Activated naive CD8-positive, alpha-beta T cell treated with anti-CD3 and anti-CD28 coated beads for 36 hours (primary cell): ENCODE measurements at regions not wholly inside any gene's neighbourhood (a gene's known extent, or its start where the extent isn't known, plus 50 kb on each side); places are given as distances from the start of the nearest gene placed in this dataset.
"Not testable (repeated sequence)": the region's sequence is repeated elsewhere in the genome, so short reads cannot be mapped to it uniquely, and the experiment has no call there.

Experiments
- DNase-seq: peaks from one replicate; pipeline ENCODE4 v3.0.0; 2021
- H3K27ac Mint-ChIP-seq: one replicate; pipeline ENCODE4 v1.8.0; 2022; ENCODE audit warnings: mild to moderate bottlenecking, moderate library complexity, mixed read lengths
- H3K27me3 Mint-ChIP-seq: one replicate; pipeline ENCODE4 v1.8.0; 2022; ENCODE audit warnings: mild to moderate bottlenecking, mixed read lengths
- H3K36me3 Mint-ChIP-seq: one replicate; pipeline ENCODE4 v1.8.0; 2021; ENCODE audit warnings: mild to moderate bottlenecking, mixed read lengths
- H3K4me1 Mint-ChIP-seq: one replicate; pipeline ENCODE4 v1.8.0; 2021; ENCODE audit warnings: mixed read lengths
- H3K4me3 Mint-ChIP-seq: one replicate; pipeline ENCODE4 v1.8.0; 2022; ENCODE audit warnings: mild to moderate bottlenecking, moderate library complexity, mixed read lengths
- H3K9me3 Mint-ChIP-seq: one replicate; pipeline ENCODE4 v1.8.0; 2022; ENCODE audit warnings: mixed read lengths

DNA sequence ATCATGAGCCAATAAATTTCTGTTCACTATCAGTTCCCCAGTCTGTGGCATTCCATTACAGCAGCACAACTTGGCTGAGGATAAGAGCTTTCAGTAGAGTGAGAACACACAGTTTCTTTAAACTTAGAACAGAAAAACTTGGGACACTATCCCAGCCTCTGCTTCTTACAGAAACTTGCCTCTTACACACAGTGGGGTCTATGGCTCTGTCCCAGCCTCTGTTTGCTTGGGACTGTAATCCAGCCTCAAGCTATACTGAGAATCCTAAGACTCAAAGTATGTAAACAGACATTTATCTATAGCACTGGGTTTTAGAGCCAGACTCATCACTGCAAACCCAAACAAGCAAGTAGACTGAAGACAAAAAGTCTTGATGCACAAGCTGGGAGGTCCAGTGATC lies 355.8 kb upstream of the VSTM2A start:
- Mint-ChIP-seq H3K9me3 (peaks cover 23% of the 10 kb centered on the region), H3K4me3 (no peak overlapping the region), H3K4me1 (no peaks in the 10 kb centered on the region), H3K27me3 (no peaks in the 10 kb centered on the region), H3K27ac (no peak overlapping the region), H3K36me3 (no peaks in the 10 kb centered on the region)
- DNase-seq = no peak

- Mint-ChIP-seq H3K36me3 (no peaks in the 10 kb centered on the region), H3K4me3 (no peak overlapping the region), H3K27ac (no peak overlapping the region), H3K4me1 (no peaks in the 10 kb centered on the region), H3K27me3 (no peaks in the 10 kb centered on the region), H3K9me3 (peaks cover 19% of the 10 kb centered on the region)
- DNase-seq = no peak
Observed at GRCh38 chr7:54187886-54188685, 354.1 kb upstream of the VSTM2A start.

GRCh38 chr7:54188843-54189242 lies 353.3 kb upstream of the VSTM2A start:
- no peak overlapping the region for H3K27ac Mint-ChIP-seq
- H3K27me3 Mint-ChIP-seq = no peaks in the 10 kb centered on the region
- peaks cover 18% of the 10 kb centered on the region for H3K9me3 Mint-ChIP-seq
- no peaks in the 10 kb centered on the region for H3K4me1 Mint-ChIP-seq
- no peak for DNase-seq
- no peaks in the 10 kb centered on the region for H3K36me3 Mint-ChIP-seq
- no peak overlapping the region for H3K4me3 Mint-ChIP-seq

- H3K9me3 Mint-ChIP-seq = peaks cover 17% of the 10 kb centered on the region
- H3K4me1 Mint-ChIP-seq = no peaks in the 10 kb centered on the region
- no peak overlapping the region for H3K27ac Mint-ChIP-seq
- H3K4me3 Mint-ChIP-seq = no peak overlapping the region
- no peak for DNase-seq
- no peaks in the 10 kb centered on the region for H3K36me3 Mint-ChIP-seq
- H3K27me3 Mint-ChIP-seq = no peaks in the 10 kb centered on the region
Observed at GRCh38 chr7:54189330-54189729, 352.8 kb upstream of the VSTM2A start.

DNA sequence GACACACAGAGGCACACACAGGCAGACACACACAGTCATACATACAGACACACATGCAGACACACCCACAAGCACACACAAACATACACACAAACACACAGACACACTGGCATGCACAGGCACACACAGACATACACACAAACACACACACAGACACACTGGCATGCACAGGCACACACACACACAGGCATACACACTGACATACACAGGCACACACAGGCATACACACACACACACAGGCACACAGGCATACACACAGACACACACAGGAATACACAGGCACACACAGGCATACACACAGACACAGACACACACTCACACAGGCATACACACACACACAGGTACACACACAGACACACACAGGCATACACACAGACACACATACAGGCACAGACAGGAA lies 340.7 kb upstream of the VSTM2A start:
- Mint-ChIP-seq H3K4me1 (no peaks in the 10 kb centered on the region), H3K4me3 (no peak overlapping the region), H3K27me3 (no peaks in the 10 kb centered on the region), H3K27ac (no peak overlapping the region), H3K36me3 (no peaks in the 10 kb centered on the region), H3K9me3 (peaks cover 8% of the 10 kb centered on the region)
- no peak for DNase-seq

DNA sequence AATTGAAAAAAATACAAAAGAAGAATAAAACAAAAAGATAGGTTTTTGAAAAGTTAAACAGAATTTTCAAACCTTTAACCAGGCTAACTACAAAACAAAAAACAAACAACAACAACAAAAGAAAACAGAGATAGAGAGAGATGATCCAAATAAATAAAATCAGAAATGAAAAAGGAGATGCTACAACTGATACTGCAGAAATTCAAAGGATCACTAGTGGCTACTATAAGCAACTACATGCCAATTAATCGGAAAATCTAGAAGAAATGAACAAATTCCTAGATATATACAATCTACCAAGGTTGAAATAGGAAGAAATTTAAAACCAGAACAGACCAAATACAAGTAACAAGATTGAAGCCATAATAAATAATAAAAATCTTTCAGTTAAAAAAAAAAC lies 326.8 kb upstream of the VSTM2A start:
- Mint-ChIP-seq H3K27me3 (no peaks in the 10 kb centered on the region), H3K36me3 (no peaks in the 10 kb centered on the region)

DNA sequence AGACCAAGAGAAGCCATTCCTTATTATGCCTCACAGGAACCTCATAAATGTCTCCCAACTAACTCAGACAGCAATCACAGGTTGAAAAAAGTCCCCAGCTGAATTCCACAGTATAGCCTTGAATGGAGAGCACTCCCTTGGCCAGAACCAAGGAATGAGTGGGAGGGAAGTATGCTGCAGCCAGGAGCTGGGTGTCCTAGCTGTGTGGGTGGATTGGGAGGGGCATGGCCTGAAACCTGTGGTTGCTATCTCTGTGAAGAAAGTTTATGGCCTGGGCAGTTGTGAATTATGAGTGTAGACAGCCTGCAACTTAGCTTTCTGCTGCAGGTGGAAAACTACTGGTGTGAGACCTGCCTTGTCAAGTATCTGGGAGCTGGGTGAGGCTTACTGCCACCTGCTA lies 316.1 kb upstream of the VSTM2A start:
- not testable (repeated sequence) for H3K27ac Mint-ChIP-seq, H3K9me3 Mint-ChIP-seq, DNase-seq, H3K36me3 Mint-ChIP-seq, H3K4me1 Mint-ChIP-seq, H3K4me3 Mint-ChIP-seq, H3K27me3 Mint-ChIP-seq

More for the DNA sequence above, 326.8 kb upstream of the VSTM2A start:
- H3K9me3 Mint-ChIP-seq = peaks cover 34% of the 10 kb centered on the region
- no peaks in the 10 kb centered on the region for H3K4me1 Mint-ChIP-seq
- DNase-seq = no peak
- no peak overlapping the region for H3K27ac Mint-ChIP-seq
- no peak overlapping the region for H3K4me3 Mint-ChIP-seq

DNA sequence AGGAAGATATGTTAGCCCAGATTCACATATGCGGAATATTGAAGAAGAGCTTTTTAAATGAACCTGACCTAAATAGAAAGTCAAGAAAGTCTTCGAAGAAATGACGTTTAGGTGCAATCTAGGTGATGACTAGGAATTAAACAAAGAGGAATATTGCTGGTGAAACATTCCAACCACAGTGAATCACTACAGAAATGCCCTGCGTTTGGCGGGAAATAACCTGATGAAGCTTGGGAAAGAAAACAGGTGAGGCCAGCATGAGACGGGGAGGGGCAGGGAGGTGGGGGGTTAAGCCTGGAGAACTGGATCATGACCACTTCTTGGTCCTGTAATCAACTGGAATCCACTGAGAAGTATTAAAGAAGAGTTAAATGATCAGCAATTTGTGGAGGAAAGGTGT lies 299.4 kb upstream of the VSTM2A start:
- no peaks in the 10 kb centered on the region for H3K4me1 Mint-ChIP-seq
- no peaks in the 10 kb centered on the region for H3K36me3 Mint-ChIP-seq
- no peak overlapping the region for H3K27ac Mint-ChIP-seq
- H3K9me3 Mint-ChIP-seq = peaks cover 11% of the 10 kb centered on the region
- no peak for DNase-seq
- no peaks in the 10 kb centered on the region for H3K27me3 Mint-ChIP-seq
- no peak overlapping the region for H3K4me3 Mint-ChIP-seq

DNA sequence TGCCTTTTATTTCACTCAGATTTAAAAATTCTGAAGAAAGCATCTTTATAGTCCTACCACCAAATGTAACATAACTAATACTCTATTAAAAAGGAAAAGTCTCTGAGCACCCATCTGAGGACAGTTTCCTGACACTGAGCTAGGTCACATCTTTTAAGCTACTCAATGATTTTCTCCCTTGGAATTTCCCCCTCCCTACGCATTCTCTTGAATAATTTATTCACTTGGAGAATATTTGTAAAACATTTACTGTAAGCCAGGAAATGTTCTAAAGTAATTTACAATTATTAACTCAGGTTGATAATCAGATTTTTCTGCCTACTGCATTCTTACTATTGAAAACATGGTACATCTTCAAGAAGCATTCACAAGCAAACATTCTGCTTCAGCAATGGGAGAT lies 297.2 kb upstream of the VSTM2A start:
- DNase-seq = no peak
- Mint-ChIP-seq H3K27me3 (no peaks in the 10 kb centered on the region), H3K4me1 (no peaks in the 10 kb centered on the region), H3K36me3 (no peaks in the 10 kb centered on the region), H3K4me3 (no peak overlapping the region), H3K9me3 (peaks cover 8% of the 10 kb centered on the region), H3K27ac (no peak overlapping the region)

GRCh38 chr7:54249686-54250085 lies 292.5 kb upstream of the VSTM2A start:
- Mint-ChIP-seq H3K4me1 (no peaks in the 10 kb centered on the region), H3K9me3 (peaks cover 5% of the 10 kb centered on the region)

GRCh38 chr7:54252256-54253035 lies 289.7 kb upstream of the VSTM2A start:
- no peak overlapping the region for H3K4me3 Mint-ChIP-seq
- H3K4me1 Mint-ChIP-seq = no peaks in the 10 kb centered on the region
- H3K27me3 Mint-ChIP-seq = no peaks in the 10 kb centered on the region
- no peak for DNase-seq
- H3K9me3 Mint-ChIP-seq = peaks cover 8% of the 10 kb centered on the region
- H3K27ac Mint-ChIP-seq = no peak overlapping the region
- H3K36me3 Mint-ChIP-seq = no peaks in the 10 kb centered on the region

More at GRCh38 chr7:54249686-54250085, 292.5 kb upstream of the VSTM2A start:
- Mint-ChIP-seq H3K27me3 (no peaks in the 10 kb centered on the region), H3K4me3 (no peak overlapping the region), H3K36me3 (no peaks in the 10 kb centered on the region), H3K27ac (no peak overlapping the region)
- no peak for DNase-seq

DNA sequence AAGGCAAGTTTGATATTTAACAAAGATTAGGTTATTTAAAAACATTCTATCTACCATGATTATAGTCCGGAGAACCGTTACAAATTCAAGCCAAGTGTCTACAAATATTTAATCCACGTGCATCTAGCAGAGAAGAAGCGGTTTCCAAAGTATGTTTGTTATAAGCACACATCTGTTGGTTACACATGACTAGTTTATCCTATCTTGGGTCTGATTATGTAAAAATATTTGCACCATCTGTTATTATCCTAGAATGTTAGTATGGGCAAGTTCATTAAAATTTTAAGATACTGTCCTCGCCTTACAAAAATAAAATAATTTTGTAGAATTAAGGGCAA lies 289.2 kb upstream of the VSTM2A start:
- Mint-ChIP-seq H3K27ac (no peak overlapping the region), H3K27me3 (no peaks in the 10 kb centered on the region), H3K9me3 (peaks cover 8% of the 10 kb centered on the region), H3K4me3 (no peak overlapping the region), H3K4me1 (no peaks in the 10 kb centered on the region), H3K36me3 (no peaks in the 10 kb centered on the region)
- no peak for DNase-seq

DNA sequence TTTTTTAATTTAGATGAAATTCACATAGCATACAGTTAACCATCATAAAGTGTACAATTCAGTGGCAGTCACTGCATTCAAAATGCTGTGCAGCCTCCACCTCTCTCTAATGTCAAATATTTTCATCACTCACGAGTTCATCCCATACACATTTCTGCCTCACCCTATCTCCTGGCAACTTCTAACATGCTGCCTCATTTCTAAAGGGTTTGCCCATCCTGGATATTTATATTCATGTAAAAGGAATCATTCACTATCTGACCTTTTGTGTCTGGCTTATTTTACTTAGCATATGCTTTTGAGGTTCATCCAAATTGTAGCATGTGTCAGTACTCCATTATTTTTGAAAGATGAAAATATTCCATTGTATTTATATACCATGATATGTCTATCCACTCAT lies 286.9 kb upstream of the VSTM2A start:
- DNase-seq = no peak
- Mint-ChIP-seq H3K27me3 (no peaks in the 10 kb centered on the region), H3K36me3 (no peaks in the 10 kb centered on the region), H3K27ac (no peak overlapping the region), H3K4me3 (no peak overlapping the region), H3K9me3 (peaks cover 8% of the 10 kb centered on the region), H3K4me1 (no peaks in the 10 kb centered on the region)

DNA sequence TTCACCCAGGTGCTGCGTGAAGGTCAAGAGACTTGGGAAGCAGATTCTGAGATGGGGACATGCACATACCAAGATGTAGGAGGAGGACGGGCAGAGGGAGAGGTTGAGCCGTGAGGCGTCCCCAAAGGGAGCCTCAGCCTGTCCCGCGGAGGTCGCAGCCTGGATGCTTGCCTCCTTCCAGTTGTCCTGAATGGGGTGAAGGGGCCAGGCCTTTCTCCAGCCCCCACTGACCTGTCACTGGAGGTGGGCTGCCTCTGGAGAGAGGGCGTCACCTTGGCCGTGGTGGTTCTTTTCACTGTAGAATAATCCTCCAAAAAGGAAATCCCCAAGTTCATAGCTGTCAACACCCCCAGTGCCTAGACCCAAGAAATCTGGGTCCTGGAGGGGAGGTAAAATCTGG lies 283.0 kb upstream of the VSTM2A start:
- Mint-ChIP-seq H3K27me3 (no peaks in the 10 kb centered on the region), H3K27ac (no peak overlapping the region), H3K4me1 (no peaks in the 10 kb centered on the region)

GRCh38 chr7:54260941-54261371 lies 281.2 kb upstream of the VSTM2A start:
- Mint-ChIP-seq H3K27me3 (no peaks in the 10 kb centered on the region), H3K4me1 (no peaks in the 10 kb centered on the region), H3K4me3 (no peak overlapping the region), H3K27ac (no peak overlapping the region), H3K36me3 (no peaks in the 10 kb centered on the region), H3K9me3 (peaks cover 18% of the 10 kb centered on the region)
- no peak for DNase-seq

More for the DNA sequence above, 283.0 kb upstream of the VSTM2A start:
- Mint-ChIP-seq H3K4me3 (no peak overlapping the region), H3K9me3 (peaks cover 14% of the 10 kb centered on the region), H3K36me3 (no peaks in the 10 kb centered on the region)
- DNase-seq = no peak

- Mint-ChIP-seq H3K36me3 (no peaks in the 10 kb centered on the region), H3K27me3 (no peaks in the 10 kb centered on the region), H3K4me3 (no peak overlapping the region), H3K4me1 (no peaks in the 10 kb centered on the region), H3K9me3 (peaks cover 15% of the 10 kb centered on the region), H3K27ac (no peak overlapping the region)
- DNase-seq = no peak
Observed at GRCh38 chr7:54278847-54279246, 263.3 kb upstream of the VSTM2A start.
